ENCODE measurements at regions not wholly inside any gene's neighbourhood (a gene's known extent, or its start where the extent isn't known, plus 50 kb on each side); places are given as distances from the start of the nearest gene placed in this dataset.

DNA sequence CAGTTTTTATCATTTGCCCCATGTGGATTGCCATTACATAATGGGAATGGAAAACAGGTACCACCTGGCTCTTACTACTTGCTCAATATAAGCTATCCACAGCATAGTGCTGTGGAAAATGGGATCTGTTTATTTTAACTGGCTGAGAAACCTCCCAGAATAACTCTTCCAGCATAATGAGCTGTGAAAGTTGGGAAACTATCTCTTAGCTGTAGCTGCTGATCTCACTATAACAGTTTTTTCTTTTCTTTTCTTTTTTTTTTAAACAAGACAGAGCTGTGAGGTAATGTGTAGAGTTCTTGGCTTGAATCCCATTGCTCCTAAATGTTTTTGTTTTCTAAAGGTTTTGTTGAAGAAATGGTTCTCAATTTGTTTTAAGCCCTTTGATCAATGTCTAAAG is 988.3 kb downstream of the PCDH19 start:
- no peaks in the 10 kb centered on the region for H3K36me3 ChIP-seq (ENCODE audit: insufficient read depth, low read length)
- H3K4me1 ChIP-seq (ENCODE audit: insufficient read depth, low read length), result no peaks in the 10 kb centered on the region
- no peak overlapping the region for H3K9ac ChIP-seq (ENCODE audit: low read depth, low read length)
- no peaks in the 10 kb centered on the region; the same call in 1 of the 2 replicates for H3K9me3 ChIP-seq (ENCODE audit: control insufficient read depth, insufficient read depth, low read length)

DNA sequence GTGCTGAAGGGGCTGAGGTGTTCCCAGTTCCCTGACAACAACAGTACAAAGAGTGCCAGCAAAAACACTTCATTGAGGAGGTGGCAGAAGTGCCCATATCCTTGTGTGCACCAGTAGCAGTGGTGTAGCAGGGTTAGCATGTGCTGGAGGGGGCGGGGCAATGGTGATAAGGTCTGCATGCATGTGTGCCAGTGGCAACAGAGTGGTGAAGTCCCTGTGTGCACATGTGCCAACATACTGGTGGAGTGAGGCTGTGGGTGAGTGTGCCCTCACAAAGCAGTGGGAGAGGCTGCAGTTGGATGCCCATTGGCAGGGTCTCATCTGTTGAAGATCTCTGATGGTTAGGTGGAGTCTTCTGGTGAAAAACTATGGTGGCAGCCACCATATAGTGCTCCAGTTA is 994.6 kb downstream of the PCDH19 start:
- Histone ChIP-seq H3K9me3 (ENCODE audit: control insufficient read depth, insufficient read depth, low read length) (no peaks in the 10 kb centered on the region; the same call in 1 of the 2 replicates), H3K4me1 (ENCODE audit: insufficient read depth, low read length) (no peaks in the 10 kb centered on the region), H3K9ac (ENCODE audit: low read depth, low read length) (no peak overlapping the region), H3K36me3 (ENCODE audit: insufficient read depth, low read length) (no peaks in the 10 kb centered on the region)

DNA sequence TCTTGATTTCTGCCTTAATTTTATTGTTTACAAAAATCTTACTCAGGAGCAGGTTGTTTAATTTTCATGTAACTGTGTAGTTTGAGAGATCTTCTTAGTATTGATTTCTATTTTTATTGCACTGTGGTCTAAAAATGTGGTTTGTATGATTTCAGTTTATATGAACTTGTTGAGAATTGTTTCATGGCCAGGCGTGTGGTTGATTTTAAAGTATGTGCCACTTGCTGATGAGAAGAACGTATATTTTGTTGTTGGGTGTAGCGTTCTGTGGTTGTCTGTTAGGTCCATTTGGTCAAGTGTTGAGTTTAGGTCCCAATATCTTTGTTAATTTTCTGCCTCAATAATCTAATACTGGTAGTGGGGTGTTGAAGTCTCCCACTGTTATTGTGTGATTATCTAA is 996.8 kb downstream of the PCDH19 start:
- no peaks in the 10 kb centered on the region for H3K36me3 ChIP-seq (ENCODE audit: insufficient read depth, low read length)
- H3K9me3 ChIP-seq (ENCODE audit: control insufficient read depth, insufficient read depth, low read length), result no peaks in the 10 kb centered on the region
- no peaks in the 10 kb centered on the region for H3K4me1 ChIP-seq (ENCODE audit: insufficient read depth, low read length)
- H3K9ac ChIP-seq (ENCODE audit: low read depth, low read length), result no peak overlapping the region

DNA sequence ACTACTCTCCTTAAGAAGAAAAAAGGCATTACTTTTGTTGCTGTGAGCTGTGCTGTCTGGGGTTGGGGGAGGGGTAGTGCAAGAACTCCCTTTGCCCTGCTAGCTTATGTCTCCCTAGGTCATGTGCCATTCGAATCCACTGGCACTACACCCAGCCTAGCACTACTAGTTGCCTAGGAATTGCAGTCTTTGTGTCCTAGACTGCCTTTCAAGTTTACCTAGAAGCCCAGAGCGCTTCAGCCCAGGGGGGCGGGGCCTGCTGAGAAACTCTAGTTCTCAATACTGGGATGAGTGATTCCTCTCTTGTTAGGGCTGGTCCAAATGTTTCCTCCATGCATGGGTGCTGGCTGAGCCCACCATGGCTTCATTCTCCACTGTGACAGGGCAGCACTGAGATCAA is 1011.5 kb downstream of the PCDH19 start:
- Histone ChIP-seq H3K9me3 (ENCODE audit: control insufficient read depth, insufficient read depth, low read length) (no peaks in the 10 kb centered on the region), H3K9ac (ENCODE audit: low read depth, low read length) (no peak overlapping the region)

DNA sequence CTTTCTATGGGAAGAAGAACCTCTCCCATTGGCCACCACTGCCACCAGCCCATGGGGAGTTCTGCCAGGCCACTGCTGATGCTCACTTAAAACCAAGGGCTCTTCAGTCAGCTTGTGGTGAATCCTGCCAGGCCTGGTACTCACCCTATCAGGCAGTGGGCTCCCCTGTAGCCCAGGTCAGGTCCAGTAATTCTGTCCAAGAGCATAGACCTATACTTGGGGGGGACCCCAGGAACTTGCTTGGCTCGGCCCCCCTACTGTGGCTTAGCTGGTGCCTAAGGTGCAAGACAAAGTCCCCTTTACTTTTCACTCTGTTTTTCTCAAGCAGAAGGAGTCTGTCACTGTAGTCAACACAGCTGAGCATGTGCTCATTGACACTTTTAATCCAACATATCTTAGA is 1012.2 kb downstream of the PCDH19 start:
- Histone ChIP-seq H3K4me1 (ENCODE audit: insufficient read depth, low read length) (no peaks in the 10 kb centered on the region), H3K36me3 (ENCODE audit: insufficient read depth, low read length) (no peaks in the 10 kb centered on the region), H3K9ac (ENCODE audit: low read depth, low read length) (no peak overlapping the region), H3K9me3 (ENCODE audit: control insufficient read depth, insufficient read depth, low read length) (no peaks in the 10 kb centered on the region)

More for the DNA sequence above, 1011.5 kb downstream of the PCDH19 start:
- Histone ChIP-seq H3K36me3 (ENCODE audit: insufficient read depth, low read length) (no peaks in the 10 kb centered on the region), H3K4me1 (ENCODE audit: insufficient read depth, low read length) (no peaks in the 10 kb centered on the region)

DNA sequence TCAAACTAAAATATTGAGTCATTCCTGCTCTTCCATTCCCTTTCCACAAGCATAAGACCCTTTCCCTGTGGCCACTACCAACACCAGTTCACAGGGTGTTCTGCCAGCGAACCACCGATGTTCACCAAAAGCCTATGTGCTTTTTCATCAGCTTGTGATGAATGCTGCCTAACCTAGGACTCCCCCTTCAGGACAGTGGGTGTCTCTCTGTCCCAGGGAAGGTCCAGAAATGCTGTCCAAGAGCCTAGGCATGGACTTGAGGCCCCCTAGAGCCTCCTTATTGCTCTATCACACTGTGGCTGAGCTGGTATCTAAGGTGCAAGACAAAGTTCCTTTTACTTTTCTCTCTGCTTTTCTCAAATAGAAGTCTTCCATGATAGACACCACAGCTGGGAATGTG is 1015.6 kb downstream of the PCDH19 start:
- no peaks in the 10 kb centered on the region for H3K36me3 ChIP-seq (ENCODE audit: insufficient read depth, low read length)
- H3K9me3 ChIP-seq (ENCODE audit: control insufficient read depth, insufficient read depth, low read length), result no peaks in the 10 kb centered on the region
- no peak overlapping the region for H3K9ac ChIP-seq (ENCODE audit: low read depth, low read length)
- no peaks in the 10 kb centered on the region for H3K4me1 ChIP-seq (ENCODE audit: insufficient read depth, low read length)

DNA sequence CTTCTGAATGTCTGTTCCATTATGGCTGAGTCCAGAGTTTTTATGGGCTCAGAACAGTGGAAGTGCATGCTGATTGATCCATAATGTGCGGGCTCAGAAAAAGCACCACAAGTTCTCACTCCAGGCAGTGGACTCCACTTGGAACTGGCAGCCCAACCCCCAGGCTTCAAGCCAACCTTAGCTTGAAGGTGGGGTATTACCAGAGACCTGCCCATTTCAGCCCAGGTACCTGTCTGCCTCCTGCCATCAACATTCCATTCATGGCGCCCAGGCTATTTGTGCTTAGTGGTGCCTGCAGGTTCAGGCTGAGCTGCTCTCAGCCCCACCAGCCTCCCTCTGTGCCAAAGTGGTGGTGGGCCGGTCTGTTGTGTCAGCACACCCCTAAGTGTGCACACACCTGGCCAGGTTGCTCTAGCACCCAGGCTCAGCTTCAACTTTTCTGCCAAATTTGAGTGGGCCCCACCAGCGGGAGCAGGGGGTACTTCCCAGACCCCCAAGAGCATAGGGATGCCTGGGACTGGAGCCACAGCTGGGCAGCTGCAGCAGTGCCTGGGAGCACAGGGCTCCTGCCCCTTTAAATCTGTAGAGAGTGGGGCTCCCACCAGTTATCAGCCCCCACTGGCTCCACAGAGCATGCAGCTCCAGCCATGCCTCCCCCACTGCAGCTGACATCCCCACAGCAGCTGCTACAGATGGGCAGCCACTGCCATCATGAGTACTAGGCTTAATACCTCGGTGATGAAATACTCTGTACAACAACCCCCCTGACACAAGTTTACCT is 1025.3 kb downstream of the PCDH19 start:
- Histone ChIP-seq H3K36me3 (ENCODE audit: insufficient read depth, low read length) (no peaks in the 10 kb centered on the region), H3K9me3 (ENCODE audit: control insufficient read depth, insufficient read depth, low read length) (peaks cover 4% of the 10 kb centered on the region; the same call in 1 of the 2 replicates), H3K4me1 (ENCODE audit: insufficient read depth, low read length) (no peaks in the 10 kb centered on the region), H3K9ac (ENCODE audit: low read depth, low read length) (no peak overlapping the region)

DNA sequence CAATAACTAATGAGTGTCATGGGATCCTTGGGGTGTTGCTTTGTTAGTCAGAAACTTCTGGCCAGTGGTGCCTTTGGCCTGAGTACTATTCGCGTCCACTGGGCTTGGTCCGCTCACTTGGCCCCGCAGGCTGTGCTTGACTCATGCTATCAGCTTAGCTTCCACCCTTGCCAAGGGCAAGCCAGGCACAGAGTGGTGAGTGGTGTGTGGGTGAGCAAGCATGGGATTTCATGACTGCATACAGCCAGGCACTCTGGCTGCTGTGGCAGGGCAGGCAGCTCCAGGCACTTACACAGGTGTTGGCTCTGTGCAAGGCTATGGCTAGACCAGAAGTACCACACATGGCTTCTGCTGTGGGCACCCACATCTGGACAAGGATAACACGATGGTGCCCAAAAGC is 1026.3 kb downstream of the PCDH19 start:
- no peaks in the 10 kb centered on the region for H3K4me1 ChIP-seq (ENCODE audit: insufficient read depth, low read length)
- H3K9ac ChIP-seq (ENCODE audit: low read depth, low read length), result no peak overlapping the region
- H3K36me3 ChIP-seq (ENCODE audit: insufficient read depth, low read length), result no peaks in the 10 kb centered on the region
- peaks cover 4% of the 10 kb centered on the region; the same call in 1 of the 2 replicates for H3K9me3 ChIP-seq (ENCODE audit: control insufficient read depth, insufficient read depth, low read length)

DNA sequence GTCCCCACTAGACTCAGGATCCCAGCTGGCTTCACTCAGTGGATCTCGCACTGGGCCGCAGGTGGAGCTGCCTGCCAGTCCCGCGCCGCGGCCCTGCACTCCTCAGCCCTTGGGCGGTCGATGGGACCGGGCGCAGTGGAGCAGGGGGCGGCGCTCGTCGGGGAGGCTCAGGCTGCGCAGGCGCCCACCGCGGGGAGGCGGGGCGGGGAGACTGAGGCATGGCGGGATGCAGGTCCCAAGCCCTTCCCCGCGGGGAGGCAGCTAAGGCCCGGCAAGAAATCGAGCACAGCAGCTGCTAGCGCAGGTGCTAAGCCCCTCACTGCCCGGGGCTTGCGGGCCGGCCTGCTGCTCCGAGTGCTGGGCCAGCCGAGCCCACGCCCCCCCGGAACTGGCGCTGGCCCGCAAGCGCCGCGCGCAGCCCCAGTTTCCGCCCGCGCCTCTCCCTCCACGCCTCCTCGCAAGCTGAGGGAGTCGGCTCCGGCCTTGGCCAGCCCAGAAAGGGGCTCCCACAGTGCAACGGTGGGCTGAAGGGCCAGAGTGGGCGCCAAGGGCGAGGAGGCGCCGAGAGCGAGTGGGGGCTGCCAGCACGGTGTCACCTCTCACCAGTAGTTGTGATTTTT is 1038.0 kb downstream of the PCDH19 start:
- Histone ChIP-seq H3K36me3 (ENCODE audit: insufficient read depth, low read length) (no peaks in the 10 kb centered on the region), H3K9me3 (ENCODE audit: control insufficient read depth, insufficient read depth, low read length) (no peaks in the 10 kb centered on the region), H3K4me1 (ENCODE audit: insufficient read depth, low read length) (no peaks in the 10 kb centered on the region), H3K9ac (ENCODE audit: low read depth, low read length) (no peak overlapping the region)

DNA sequence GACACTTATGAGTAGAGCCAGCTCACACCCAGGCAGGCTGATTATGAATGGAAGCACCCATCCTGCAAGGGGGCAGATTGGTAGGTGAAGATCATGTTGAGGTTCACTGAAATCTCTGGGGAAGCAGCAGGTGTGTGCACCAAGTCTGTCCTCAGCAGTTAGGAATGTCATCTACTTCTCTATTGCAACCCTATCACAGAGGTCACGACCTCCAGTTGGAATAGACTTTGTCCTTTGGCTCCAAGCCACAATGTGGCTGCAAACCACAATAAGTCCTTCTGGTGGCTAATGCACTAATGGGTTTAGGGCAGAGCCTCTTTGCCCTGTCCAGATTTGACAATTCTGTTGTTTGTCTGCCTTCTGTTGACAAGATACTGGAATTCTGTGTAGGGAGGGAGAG is 1056.7 kb downstream of the PCDH19 start:
- Histone ChIP-seq H3K9ac (ENCODE audit: low read depth, low read length) (no peak overlapping the region), H3K9me3 (ENCODE audit: control insufficient read depth, insufficient read depth, low read length) (no peaks in the 10 kb centered on the region), H3K4me1 (ENCODE audit: insufficient read depth, low read length) (no peaks in the 10 kb centered on the region), H3K36me3 (ENCODE audit: insufficient read depth, low read length) (no peaks in the 10 kb centered on the region)

DNA sequence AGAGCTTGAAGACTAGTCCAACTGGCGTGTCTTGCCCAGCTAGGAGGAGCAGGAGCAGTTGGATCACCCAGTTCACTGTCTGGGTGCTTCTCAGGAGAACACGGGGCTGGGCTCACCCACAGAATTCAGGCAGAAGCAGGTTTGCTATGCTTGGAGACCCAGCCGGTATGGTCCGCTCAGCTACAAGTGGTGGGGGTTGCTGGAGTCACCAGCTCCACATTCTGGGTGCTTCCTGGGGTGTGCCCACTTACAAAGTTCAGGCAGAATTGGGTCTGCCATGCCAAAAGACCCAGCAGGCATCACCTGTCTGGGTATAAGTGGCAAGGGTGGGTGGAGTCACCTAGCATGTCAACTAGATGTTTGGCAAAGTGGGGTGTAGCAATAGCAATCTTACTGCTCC is 1061.8 kb downstream of the PCDH19 start:
- Histone ChIP-seq H3K4me1 (ENCODE audit: insufficient read depth, low read length) (no peaks in the 10 kb centered on the region), H3K36me3 (ENCODE audit: insufficient read depth, low read length) (no peaks in the 10 kb centered on the region), H3K9ac (ENCODE audit: low read depth, low read length) (no peak overlapping the region), H3K9me3 (ENCODE audit: control insufficient read depth, insufficient read depth, low read length) (no peaks in the 10 kb centered on the region)

DNA sequence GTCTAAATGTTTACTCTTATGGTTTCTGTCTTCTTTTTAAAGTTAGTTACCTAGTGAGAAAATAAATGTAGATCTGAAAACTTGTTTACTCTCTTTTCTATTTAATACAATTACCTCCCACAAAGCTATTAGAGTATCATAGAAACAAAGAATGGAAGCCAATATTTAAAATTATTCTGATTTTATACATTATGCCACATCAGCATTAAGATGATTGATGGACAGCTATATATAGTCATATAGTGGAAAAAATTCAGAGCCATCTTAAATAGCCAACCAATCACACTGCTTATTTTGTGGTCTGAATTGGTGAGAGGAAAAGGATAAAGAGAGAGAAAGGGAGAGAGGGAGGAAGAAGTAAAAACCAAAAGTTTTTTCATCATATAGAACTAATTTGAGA is 1101.8 kb downstream of the PCDH19 start:
- no peak overlapping the region for H3K9ac ChIP-seq (ENCODE audit: low read depth, low read length)
- no peaks in the 10 kb centered on the region; the same call in 1 of the 2 replicates for H3K4me1 ChIP-seq (ENCODE audit: insufficient read depth, low read length)
- no peaks in the 10 kb centered on the region for H3K36me3 ChIP-seq (ENCODE audit: insufficient read depth, low read length)
- H3K9me3 ChIP-seq (ENCODE audit: control insufficient read depth, insufficient read depth, low read length), result no peaks in the 10 kb centered on the region

DNA sequence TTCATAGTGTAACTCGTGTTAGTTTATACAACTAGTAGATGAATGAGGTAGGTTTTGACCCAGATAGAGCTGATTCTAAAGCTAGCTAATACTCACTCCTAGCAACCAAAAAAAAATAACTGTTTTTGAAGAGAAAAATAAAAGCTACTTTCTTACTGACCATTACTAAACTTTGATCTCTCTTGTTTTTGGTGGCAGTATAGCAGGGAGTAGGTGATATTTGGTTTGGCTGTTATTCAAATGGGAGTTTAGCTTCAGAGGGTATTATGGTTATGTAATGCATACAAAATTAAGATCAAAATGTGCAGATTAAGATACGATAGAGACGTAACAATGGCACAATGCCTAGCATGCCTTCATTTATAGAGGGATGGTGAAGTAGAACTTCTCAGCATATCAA is 1104.5 kb downstream of the PCDH19 start:
- no peaks in the 10 kb centered on the region for H3K9me3 ChIP-seq (ENCODE audit: control insufficient read depth, insufficient read depth, low read length)
- H3K4me1 ChIP-seq (ENCODE audit: insufficient read depth, low read length), result no peaks in the 10 kb centered on the region; the same call in 1 of the 2 replicates
- H3K36me3 ChIP-seq (ENCODE audit: insufficient read depth, low read length), result no peaks in the 10 kb centered on the region
- no peak overlapping the region for H3K9ac ChIP-seq (ENCODE audit: low read depth, low read length)

DNA sequence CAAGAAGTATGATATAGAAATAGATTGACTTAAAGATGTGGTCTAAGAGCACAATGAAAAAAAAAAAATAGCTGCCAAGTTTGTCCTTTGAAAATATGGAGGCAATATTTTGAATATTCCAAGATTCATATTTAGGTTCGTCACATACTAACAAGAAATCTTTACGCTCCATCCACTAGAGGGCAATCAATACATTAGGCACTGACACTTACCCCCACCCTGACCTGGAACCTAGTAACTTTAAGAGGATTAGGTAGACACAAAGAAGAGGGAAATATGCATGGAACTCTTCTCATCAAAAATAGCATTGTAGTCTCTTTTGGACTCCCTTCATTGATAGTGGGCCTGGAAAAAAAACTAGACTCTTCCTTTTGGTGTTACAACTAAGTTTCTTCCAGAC is 1108.1 kb downstream of the PCDH19 start:
- Histone ChIP-seq H3K9ac (ENCODE audit: low read depth, low read length) (no peak overlapping the region), H3K36me3 (ENCODE audit: insufficient read depth, low read length) (no peaks in the 10 kb centered on the region), H3K4me1 (ENCODE audit: insufficient read depth, low read length) (no peaks in the 10 kb centered on the region; the same call in 1 of the 2 replicates), H3K9me3 (ENCODE audit: control insufficient read depth, insufficient read depth, low read length) (no peaks in the 10 kb centered on the region)

DNA sequence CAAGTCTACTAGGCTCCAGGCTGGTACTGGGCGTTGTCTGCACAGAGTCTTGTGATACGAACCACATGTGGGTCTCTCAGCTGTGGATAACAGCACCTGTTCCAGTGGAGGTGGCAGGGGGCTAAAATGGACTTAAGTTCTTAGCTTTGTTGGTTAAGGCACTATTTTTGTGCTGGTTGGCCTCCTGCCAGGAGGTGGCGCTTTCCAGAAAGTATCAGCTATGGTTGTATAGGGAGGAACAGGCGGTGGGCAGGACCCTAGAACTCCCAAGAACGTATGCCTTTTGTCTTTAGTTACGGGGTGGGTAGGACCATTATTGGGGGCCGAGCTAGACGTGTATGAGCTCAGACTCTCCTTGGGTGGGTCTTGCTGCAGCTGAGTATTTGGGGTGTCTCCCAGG is 1138.4 kb downstream of the PCDH19 start:
- H3K9ac ChIP-seq (ENCODE audit: low read depth, low read length), result no peak overlapping the region
- 0 out of 2 replicates have a peak, but pooled peaks cover 8% of the 10 kb centered on the region for H3K9me3 ChIP-seq (ENCODE audit: control insufficient read depth, insufficient read depth, low read length)
- no peaks in the 10 kb centered on the region for H3K36me3 ChIP-seq (ENCODE audit: insufficient read depth, low read length)
- no peaks in the 10 kb centered on the region for H3K4me1 ChIP-seq (ENCODE audit: insufficient read depth, low read length)
